ENCODE measurements at regions not wholly inside any gene's neighbourhood (a gene's known extent, or its start where the extent isn't known, plus 50 kb on each side); places are given as distances from the start of the nearest gene placed in this dataset.

- TF ChIP-seq, protein P1, sequence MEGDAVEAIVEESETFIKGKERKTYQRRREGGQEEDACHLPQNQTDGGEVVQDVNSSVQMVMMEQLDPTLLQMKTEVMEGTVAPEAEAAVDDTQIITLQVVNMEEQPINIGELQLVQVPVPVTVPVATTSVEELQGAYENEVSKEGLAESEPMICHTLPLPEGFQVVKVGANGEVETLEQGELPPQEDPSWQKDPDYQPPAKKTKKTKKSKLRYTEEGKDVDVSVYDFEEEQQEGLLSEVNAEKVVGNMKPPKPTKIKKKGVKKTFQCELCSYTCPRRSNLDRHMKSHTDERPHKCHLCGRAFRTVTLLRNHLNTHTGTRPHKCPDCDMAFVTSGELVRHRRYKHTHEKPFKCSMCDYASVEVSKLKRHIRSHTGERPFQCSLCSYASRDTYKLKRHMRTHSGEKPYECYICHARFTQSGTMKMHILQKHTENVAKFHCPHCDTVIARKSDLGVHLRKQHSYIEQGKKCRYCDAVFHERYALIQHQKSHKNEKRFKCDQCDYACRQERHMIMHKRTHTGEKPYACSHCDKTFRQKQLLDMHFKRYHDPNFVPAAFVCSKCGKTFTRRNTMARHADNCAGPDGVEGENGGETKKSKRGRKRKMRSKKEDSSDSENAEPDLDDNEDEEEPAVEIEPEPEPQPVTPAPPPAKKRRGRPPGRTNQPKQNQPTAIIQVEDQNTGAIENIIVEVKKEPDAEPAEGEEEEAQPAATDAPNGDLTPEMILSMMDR (IDR thresholded peaks at IDR 0.05) = no peak
- TF ChIP-seq POLR2AphosphoS5 (IDR thresholded peaks at IDR 0.05; ENCODE audit: insufficient read depth in 1 of 2, low read depth in 1 of 2) = no peak
Observed at GRCh38 chr18:53843113-53843760, 381.2 kb downstream of the MBD2 start.
